ENCODE measurements at regions not wholly inside any gene's neighbourhood (a gene's known extent, or its start where the extent isn't known, plus 50 kb on each side); places are given as distances from the start of the nearest gene placed in this dataset.
"Not testable (repeated sequence)": the region's sequence is repeated elsewhere in the genome, so short reads cannot be mapped to it uniquely, and the experiment has no call there.

GRCh38 chr6:84565718-84566117 lies 198.7 kb downstream of the TBX18 start:
- TF ChIP-seq FOXM1 (CRISPR knock-in tag; IDR thresholded peaks at IDR 0.05); FOXO4 (CRISPR knock-in tag; conservative IDR thresholded peaks at IDR 0.05); JUNB (CRISPR knock-in tag; IDR thresholded peaks at IDR 0.05; ENCODE audit: borderline replicate concordance); ZNF30 (CRISPR knock-in tag; IDR thresholded peaks at IDR 0.05); CTCF (CRISPR knock-in tag; IDR thresholded peaks at IDR 0.05); SUZ12 (IDR thresholded peaks at IDR 0.05; ENCODE audit: low read depth, low read length): not testable (repeated sequence)
